Stimulated activated CD8-positive, alpha-beta memory T cell treated with anti-CD3 and anti-CD28 coated beads, Interleukin-7, amount 100 ng/mL, for 4 hours (primary cell): ENCODE measurements at regions not wholly inside any gene's neighbourhood (a gene's known extent, or its start where the extent isn't known, plus 50 kb on each side); places are given as distances from the start of the nearest gene placed in this dataset.
"Not testable (repeated sequence)": the region's sequence is repeated elsewhere in the genome, so short reads cannot be mapped to it uniquely, and the experiment has no call there.

Experiments
- DNase-seq, 2 donors: peaks; one replicate each; pipeline ENCODE4 v3.0.0-alpha.2; 2020; ENCODE audit warnings: low read depth in 2 of 2

DNA sequence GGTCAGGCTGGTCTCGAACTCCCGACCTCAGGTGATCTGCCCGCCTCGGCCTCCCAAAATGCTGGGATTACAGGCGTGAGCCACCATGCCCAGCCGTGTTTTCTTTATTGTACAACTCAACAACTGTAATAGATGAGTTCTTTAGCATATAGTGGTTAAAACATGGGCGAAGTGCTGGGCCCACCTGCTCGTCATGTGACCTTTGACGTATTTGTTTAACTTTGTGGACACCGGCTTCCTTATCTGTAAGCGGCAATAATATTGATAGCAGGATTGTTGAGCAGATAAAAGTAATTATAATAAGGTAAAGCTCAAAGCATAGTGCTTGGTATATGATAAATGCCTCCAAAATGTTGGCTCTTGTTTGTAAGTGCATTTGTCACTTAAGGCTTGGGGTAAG is 460.3 kb downstream of the KLF12 start:
- DNase-seq: no peak

DNA sequence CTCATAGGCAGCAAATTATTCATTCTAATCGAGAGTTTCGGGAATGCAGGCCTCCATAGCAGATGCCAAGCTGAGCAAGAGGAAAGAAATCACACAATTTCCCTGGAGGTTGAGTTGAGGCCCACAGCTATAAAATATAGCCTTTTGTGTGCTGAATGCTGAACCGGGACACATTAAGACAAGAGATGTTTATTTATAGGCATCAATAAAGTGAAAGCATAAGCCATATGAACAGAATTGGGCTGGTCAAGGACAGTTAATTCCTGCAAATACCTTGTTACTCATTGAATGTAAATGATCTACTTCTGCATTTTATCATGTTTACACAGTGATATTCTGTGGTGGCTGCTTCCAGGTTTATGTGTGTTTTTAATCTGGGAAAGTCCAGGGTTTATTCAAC is 461.7 kb downstream of the KLF12 start:
- DNase-seq: no peak

DNA sequence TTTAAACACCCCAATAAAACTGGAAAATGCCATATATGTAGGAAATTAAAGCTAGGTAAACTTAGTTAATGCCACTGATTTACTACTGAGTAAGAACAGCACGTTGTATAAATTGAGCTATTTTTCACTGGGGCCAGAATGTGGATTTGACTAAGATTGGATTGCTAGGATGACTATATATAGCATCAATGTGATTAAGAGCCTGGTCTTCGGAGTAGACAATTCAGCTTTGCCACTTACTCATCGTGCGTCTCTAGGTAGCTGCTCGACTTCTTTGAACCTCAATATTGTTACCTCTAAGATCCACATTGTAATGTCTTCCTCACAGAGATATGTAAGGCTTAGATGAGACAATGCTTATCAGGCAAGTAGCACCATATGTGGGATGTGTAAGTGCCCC is 462.5 kb downstream of the KLF12 start:
- no peak for DNase-seq

DNA sequence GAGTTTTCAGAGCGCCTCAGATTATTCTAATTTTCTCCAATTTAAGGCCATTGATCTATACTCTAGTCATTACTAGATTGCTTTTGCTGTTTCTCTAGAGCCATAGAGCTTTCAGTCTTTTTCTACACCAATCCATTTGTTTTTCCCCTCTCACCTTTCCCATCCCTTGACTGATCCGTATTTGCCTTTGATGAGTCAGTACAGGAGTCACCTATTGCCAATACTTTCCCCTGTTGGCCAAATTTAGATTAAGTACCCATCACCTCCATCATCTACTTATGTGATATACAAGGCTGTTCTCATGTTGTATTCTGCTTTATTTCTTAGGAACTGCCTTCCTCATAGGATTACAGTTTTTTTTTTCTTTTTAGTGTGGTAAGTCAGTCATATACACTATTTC is 463.2 kb downstream of the KLF12 start:
- no peak for DNase-seq

DNA sequence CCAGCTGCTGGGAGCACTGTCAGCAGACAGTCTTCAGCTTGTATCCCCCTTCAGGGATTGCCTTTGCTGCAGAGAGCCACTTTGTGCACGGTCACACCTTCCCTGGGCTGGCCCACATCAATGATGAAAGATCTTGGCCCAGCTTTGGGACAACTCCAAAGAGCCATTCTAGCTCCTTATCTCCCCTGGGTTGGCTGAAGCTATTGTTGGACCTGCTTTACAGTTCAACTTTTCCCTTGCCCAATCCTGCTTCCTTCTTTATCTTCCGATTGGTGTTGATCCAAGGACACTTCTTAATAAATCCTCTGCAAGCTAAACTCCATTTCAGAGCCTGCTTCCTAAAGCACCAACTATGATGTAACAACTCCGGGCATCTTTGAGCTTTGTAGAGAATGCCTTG is 466.4 kb downstream of the KLF12 start:
- DNase-seq: no peak

DNA sequence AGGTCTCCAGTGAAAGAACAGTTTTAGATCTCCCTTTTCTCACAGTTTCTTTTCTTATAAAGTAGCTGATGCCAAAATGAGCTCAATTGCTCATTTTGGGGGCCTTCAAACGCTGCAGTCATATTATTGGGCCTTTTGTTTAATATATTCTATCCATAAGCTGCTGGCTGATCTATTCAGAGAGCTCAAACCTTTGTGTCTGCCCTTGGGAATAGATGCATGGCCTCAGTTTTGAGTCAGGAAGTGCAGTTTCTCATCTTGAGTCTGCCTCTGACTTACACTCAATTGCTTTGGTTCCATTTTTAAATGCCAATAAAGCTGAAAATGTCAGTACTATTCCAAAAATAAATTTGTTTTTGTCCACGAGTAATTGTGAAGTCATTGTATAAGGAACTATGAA is 468.9 kb downstream of the KLF12 start:
- no peak for DNase-seq

DNA sequence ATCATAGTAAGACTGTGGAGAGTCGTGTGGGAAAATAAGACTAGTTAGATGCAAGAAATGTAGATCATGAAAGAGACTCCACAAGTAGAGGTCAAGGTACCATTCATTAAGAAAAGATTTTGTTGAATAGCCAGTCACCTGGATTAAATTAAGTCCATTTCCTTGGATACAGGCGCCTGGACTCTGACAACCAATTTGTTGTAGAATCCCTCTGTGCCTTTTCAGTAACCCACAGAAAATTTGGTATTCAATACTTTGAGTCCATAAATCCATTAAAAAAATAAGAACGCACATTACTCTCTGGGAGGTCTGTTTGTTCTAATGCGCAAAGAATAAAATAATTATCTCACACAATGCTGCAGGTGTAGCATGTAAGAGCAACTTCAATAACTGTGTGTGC is 469.4 kb downstream of the KLF12 start:
- no peak for DNase-seq

DNA sequence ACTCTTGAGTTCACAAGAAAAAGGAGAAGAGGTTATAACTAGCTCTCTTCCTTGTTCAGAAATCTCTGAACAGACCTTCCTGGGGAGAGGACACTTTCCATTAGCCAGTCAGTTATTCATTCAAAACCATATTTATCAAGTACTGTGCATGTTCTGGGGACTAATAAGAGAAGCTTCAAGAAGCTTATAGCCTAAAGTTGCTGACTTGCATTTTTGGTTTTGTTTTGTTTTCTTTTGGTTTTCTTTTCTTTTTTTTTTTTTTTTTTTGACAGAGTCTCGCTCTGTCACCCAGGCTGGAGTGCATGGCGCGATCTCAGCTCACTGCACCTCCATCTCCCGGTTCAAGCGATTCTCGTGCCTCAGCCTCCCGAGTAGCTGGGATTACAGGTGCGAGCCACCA is 471.4 kb downstream of the KLF12 start:
- DNase-seq: no peak

DNA sequence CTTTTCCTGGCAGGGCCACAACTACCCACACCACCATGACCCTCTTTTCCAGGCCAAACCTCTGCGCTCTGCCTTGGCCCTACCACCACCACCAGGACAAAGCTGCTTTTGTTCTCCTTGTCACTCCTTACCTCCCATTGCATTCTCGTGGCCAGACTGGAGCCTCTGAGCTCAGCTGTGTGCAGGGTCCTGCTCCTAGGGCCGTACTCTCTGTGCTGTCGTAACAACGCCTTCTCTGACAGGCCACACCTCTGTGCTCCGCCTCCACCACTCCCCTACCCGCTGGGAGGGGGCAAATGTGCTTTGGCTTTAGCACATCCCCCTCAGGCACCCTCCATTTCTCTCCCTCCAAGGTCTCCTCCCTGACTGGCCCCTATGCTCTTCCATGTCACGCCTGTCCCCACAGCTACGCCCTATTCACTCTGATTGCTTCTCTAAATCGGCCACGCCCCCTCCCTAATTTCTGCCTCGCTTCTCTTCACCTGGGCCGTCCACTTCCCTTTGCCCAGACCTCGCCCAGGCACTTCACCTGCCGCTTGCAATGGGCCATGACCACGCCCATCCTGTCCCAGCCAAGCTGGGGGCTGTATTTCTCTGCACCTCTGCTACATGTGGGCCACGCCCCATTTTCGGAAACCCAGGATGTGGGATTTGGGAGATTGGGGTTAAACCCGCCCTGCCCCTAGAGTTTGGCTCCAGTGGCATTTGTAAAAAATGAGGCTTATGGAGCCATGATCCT is 472.3 kb downstream of the KLF12 start:
- DNase-seq: no peak

DNA sequence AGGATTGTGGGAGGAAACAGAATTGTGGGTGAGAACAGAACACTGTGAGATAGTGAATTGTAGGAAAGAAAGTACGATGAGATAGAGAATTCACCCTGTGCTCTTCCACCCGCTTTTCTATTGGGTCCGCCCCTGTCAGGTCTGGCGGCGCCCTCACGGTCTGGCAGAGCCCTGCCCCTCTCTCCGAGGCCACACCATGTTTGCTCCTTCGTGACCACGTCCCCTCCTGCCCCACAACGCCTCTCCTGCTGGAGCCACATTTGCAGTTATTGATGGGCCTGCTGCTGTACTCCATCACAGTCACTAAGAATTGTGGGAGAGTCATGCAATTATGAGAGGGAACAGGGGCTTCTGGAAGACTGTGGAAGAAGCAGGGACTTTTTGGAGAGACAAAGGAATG is 473.1 kb downstream of the KLF12 start:
- DNase-seq: no peak

DNA sequence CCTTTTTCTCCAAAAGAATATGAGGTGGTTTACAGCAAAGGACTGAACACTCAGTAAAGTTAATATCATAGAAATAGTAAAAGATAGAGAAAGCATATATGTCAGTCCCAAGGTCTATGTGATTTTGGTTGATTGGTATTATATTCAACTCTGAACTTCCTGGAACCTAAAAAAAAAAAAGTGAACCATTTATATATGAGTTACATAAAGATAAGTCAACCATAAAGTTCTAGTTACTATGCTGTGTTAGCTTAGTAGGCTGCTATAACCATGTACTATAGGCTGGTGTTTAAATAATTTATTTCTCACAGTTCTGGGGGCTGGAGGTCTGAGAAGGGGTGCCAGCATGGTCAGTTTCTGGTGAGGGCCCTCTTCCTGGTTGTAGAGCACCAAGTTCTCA is 475.6 kb downstream of the KLF12 start:
- no peak for DNase-seq

DNA sequence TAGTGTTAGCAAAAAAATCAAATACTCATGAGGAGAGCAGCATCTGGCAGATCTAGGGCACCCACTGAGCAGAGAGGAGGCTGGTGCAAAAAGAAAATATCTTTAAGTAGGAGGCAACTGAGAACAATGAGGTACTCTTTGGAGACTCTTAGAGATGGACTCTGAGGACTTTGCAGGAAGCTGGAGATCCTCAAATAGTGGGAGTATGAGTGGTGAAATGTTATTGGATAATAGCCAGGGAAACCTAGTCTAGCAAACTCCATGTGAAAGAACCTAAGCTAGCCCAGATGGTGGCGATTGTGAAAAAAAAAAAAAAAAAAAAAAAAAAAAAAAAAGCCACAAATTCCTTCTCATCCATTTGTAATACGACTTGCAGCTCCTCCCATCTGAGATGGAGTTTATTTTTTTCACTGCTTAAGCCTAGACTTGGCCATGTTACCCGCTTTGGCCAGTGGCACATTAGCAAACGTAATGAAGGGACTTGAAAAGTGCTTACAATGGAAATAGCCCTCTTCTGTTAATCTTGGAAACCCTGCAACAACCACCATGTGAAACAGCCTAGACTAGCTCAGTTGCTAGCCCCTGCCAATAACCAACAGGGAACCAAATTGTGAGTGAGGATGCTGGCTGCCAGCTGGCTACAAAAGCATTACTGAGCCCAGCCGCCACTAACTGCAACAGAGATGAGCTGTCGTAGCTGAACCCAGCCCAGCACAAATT is 476.2 kb downstream of the KLF12 start:
- DNase-seq: no peak

DNA sequence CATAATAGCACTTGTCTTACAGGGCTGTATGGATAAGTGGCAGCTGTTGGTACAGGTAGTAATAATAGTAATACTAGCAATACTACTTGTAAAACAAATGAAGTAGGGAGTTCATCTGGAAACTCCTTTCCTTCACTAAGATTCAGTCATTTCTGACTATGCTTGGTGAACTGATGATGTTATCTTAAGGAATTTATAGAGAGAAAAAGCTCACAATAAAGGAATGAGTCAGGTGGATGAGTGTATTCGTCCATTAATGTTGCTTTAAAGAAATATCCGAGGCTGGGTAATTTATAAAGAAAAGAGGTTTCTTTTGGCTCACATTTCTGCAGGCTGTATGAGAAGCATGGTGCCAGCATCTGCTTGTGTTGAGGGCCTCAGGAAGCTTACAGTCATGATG is 477.3 kb downstream of the KLF12 start:
- no peak for DNase-seq

DNA sequence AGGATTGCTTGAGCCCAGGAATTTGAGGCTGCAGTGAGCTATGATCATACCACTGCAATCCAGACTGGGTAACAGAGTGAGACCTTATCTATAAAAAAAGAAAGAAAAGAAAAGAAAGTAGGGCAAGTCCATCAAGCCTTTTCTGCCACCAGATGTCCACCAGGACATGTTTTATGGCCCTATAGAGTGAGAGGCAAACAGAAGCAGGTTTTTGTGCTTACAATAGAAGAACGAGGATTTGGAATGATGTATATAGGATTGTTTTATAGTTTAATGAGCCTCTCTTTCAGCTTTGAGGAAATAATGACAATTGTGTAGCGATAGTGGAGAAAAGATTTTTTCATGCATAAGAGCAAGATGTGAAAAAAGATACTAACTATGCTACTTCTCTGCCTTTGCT is 480.5 kb downstream of the KLF12 start:
- DNase-seq: no peak

DNA sequence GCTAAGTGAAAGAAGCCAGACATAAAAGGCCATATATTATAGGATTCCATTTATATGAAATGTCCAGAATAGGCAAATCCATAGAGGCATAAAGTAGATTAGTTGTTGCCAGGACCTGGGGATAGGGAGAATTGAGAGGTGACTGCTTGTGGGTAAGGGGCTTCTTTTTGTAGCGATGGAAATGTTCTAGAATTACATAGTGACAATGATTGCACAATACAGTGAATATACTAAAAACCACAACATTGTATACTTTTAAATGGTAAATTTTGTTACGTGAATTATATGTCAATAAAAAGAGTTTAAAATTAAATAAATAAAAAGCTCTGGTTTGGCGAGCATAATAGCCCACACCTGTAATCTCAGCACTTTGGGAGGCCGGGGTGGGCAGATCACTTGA is 486.8 kb downstream of the KLF12 start:
- DNase-seq: no peak

DNA sequence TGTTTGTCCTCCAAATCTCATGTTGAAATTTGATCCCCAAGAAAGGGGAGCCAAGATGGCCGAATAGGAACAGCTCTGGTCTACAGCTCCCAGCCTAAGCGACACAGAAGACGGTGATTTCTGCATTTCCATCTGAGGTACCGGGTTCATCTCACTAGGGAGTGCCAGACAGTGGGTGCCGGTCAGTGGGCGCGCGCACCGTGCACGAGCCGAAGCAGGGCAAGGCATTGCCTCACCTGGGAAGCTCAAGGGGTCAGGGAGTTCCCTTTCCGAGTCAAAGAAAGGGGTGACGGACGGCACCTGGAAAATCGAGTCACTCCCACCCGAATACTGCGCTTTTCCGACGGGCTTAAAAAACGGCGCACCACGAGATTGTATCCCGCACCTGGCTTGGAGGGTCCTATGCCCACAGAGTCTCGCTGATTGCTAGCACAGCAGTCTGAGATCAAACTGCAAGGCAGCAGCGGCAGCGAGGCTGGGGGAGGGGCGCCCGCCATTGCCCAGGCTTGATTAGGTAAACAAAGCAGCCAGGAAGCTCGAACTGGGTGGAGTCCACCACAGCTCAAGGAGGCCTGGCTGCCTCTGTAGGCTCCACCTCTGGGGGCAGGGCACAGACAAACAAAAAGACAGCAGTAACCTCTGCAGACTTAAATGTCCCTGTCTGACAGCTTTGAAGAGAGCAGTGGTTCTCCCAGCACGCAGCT is 493.6 kb downstream of the KLF12 start:
- not testable (repeated sequence) for DNase-seq

DNA sequence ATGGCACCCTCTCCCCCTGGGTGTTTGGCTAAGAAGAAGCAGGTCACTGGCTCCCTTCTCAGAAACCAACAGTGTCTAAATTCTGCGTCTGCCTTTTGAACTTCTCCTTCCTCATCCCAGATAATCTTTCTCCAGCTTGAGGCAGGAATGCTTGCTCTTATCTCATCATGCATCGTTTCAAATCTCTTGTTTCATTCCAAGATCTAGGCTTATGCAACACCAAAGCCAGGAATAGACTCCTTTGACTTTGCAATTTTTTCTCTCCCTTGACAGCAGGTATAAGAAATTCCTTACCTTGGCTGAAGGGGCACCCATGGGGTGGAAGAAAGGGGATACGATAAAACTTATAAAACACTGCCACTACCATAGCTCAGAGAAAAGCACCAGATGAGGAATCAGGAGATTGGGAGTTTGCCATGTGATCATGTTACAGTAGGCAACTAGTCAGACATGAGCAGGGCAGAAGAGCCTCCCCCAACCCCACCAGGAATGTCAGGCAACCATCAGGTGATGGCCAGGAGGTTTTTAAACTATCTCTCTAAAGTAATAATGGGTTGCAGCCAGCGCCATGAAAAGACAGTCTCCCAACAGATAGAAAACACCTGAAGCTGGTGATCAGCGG is 498.9 kb downstream of the KLF12 start:
- no peak for DNase-seq

DNA sequence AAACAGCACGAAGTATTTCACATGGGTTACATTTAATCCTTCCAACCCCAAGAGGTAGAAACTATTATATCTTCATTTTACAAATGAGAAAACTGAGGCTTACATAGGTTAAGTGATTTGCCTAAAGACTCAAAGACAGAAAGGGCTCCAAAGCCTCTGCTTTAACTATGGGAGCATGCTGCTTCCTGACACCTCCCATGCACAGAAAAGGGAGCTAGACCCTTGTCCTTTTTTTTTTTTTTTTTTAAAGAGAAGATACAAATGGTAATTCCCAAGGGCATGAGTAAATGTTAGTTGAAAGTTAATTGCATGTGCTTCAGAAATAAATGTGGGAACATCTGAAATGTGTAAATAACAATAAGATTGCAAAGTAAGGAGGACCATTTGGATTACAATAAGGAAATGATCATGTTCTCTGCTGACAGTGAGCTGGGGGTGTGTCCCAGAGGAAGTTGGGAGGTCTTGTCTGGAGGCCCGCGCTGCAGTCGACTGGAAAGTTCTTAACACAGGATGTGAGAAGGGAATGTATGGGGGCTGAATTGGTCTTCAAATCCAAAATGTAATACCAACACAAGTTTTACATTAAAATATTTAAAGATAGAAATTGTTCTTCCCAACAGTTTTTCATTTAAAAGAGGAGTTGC is 500.3 kb downstream of the KLF12 start:
- DNase-seq: no peak

DNA sequence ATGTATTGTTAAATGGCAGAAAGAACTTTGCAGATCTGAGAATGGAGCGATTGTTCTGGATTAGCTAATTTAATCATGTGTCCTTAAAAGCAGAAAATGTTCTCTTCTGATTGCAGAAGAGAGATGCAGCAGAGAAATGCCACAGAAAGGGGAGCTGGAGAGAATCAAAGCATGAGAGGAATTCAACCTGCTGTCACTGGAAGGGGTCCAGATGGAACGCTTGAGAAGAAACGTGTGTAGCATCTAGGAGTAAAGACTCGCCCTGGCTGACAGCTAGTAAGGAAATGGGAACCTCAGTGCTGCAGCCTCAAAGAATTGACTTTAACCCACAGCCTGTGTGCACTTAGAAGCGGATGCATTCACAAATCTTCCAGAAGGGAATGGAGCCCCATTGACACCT is 502.8 kb downstream of the KLF12 start:
- no peak for DNase-seq

DNA sequence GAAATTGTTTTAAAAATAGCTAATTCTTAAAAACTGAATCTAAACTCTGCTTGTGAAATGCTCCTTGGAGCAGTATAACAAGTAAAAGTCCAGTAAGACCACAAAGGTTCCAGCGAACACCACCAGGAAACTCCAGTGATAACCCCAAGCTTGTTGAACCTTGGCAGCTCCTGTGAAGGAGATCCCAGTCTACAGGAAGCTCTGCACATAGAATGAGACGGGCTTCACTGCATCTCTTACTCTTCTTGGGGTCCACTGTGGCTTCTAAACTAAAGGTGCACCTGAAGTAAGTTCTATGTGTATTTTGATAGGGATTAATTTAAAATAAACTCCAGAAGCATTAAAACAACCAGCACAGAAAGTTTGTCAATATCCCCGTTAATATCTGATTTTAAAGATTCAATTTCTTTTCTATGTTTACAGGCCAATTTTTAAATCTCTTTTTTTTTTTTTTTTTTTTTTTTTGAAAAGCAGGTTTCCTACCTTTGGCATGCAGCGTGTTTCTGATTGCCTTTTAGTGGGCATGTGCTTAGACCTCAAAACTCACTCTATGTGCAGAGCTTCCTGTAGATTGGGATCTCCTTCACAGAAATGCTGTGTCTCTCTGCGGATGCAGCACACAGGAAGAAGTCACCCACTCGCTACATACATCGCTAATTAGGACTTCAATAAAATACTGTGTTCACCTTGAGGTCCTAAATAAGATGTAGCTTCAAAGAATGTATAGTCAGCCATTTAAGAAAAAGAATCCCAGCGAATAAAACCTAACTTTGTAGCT is 508.5 kb downstream of the KLF12 start:
- DNase-seq: peak in 1 of 2 donors; percentile 2

DNA sequence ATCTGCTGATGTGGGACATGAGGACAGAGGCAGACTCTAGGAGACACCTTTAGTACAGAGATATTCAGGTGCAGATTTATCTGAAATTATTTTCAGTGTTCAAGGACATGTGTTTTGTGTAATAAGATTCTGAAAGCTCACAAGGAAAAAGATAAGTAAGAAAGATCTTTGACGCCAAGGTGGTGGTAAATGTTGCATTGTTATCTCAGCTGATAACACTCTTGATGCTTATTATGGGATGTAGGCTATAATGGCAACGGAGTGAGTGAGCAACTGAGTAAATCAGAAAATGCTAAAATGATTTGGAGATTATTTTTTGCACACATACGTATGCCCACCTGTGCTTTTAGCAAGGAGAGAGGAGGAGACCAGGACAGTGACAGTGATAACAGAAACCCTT is 510.9 kb downstream of the KLF12 start:
- no peak for DNase-seq
